A673 (cell line): ENCODE measurements at regions not wholly inside any gene's neighbourhood (a gene's known extent, or its start where the extent isn't known, plus 50 kb on each side); places are given as distances from the start of the nearest gene placed in this dataset.

Source experiments
- EZH2 ChIP-seq: fragments of 200-600 bp; sonication (generic); IDR thresholded peaks from 2 replicates; pipeline ENCODE4 v1.6.1; 2017; ENCODE audit warnings: borderline replicate concordance, low read depth, mild to moderate bottlenecking, mixed read lengths, antibody characterized with exemption, low read length; ENCODE audit not compliant: poor library complexity, severe bottlenecking
- TF ChIP-seq, protein P1 (sequence below): fragments of 300-800, 200-600 bp; sonication (generic); conservative IDR thresholded peaks from 2 replicates; pipeline ENCODE4 v1.5.1; 2017; ENCODE audit warnings: low read depth, mild to moderate bottlenecking, antibody characterized with exemption, low read length, moderate library complexity, mixed read lengths

- TF ChIP-seq, protein P1, sequence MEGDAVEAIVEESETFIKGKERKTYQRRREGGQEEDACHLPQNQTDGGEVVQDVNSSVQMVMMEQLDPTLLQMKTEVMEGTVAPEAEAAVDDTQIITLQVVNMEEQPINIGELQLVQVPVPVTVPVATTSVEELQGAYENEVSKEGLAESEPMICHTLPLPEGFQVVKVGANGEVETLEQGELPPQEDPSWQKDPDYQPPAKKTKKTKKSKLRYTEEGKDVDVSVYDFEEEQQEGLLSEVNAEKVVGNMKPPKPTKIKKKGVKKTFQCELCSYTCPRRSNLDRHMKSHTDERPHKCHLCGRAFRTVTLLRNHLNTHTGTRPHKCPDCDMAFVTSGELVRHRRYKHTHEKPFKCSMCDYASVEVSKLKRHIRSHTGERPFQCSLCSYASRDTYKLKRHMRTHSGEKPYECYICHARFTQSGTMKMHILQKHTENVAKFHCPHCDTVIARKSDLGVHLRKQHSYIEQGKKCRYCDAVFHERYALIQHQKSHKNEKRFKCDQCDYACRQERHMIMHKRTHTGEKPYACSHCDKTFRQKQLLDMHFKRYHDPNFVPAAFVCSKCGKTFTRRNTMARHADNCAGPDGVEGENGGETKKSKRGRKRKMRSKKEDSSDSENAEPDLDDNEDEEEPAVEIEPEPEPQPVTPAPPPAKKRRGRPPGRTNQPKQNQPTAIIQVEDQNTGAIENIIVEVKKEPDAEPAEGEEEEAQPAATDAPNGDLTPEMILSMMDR: no peak
- no peak for TF ChIP-seq EZH2
Measured at GRCh38 chr16:55955845-55956244, 80.7 kb upstream of the CES5A start.
